ENCODE measurements at regions not wholly inside any gene's neighbourhood (a gene's known extent, or its start where the extent isn't known, plus 50 kb on each side); places are given as distances from the start of the nearest gene placed in this dataset.

GRCh38 chr4:14138106-14138505 lies 510.6 kb upstream of the BOD1L1 start:
- TF ChIP-seq CTCF (IDR thresholded peaks at IDR 0.05) (no peak), POLR2A (IDR thresholded peaks at IDR 0.05; ENCODE audit: low read depth) (no peak), EP300 (IDR thresholded peaks at IDR 0.05) (no peak)

Data from esophagus muscularis mucosa (tissue), 4 donors.